NK-92 treated with Interleukin-12 subunit alpha and Interleukin-12 subunit beta, amount 100 ng/mL, for 24 hours (cell line): ENCODE measurements at regions not wholly inside any gene's neighbourhood (a gene's known extent, or its start where the extent isn't known, plus 50 kb on each side); places are given as distances from the start of the nearest gene placed in this dataset.
"Not testable (repeated sequence)": the region's sequence is repeated elsewhere in the genome, so short reads cannot be mapped to it uniquely, and the experiment has no call there.

ENCODE experiments used
- DNase-seq: peaks from one replicate; lab custom pipeline; 2025; lab: John Stamatoyannopoulos, UW

- DNase-seq: not testable (repeated sequence)
Observed at GRCh38 chr14:53395267-53395666, 242.1 kb upstream of the DDHD1 start.

- no peak for DNase-seq
Observed at GRCh38 chr14:53391631-53392285, 238.6 kb upstream of the DDHD1 start.

- no peak for DNase-seq
Observed at GRCh38 chr14:53391156-53391555, 238.0 kb upstream of the DDHD1 start.

DNA sequence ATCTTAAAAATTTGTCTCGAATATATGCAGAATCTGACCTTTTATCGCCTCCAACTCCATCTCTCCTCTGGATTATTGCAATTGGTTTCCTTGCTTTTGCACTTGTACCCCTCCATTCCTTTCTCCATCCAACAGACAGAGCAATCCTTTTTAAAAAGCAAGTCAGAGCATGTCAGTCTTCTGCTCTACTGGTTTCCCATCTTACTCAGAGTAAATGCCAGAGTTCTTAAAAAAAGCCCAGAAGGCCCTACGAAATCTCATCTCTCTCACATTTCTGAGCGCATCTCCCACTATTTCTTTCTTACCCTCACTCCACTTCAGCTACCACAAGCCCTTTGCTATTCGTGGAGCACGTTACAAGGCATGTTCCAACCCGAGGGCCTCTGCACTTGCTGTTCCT lies 236.9 kb upstream of the DDHD1 start:
- DNase-seq: no peak

GRCh38 chr14:53389202-53389601 lies 236.1 kb upstream of the DDHD1 start:
- DNase-seq: no peak

DNA sequence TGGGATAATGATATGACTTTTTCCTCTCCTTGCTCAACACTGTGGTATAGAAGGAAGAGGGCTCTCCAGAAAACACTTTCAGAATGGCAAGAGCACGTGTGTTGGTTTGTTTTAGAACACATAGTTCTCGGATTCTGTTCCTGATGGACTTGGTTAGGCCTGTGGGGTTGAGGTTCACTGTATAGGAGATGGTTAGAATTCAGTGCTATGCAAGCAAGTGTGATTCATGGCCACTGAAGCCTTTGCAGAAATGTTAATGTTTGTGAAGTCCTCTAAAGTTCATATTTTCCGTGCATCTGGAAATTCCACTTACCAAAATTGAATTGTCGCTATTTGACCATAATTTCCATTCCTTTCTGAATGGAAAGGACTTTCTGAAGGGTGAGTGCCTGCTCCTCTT lies 233.2 kb upstream of the DDHD1 start:
- no peak for DNase-seq

DNA sequence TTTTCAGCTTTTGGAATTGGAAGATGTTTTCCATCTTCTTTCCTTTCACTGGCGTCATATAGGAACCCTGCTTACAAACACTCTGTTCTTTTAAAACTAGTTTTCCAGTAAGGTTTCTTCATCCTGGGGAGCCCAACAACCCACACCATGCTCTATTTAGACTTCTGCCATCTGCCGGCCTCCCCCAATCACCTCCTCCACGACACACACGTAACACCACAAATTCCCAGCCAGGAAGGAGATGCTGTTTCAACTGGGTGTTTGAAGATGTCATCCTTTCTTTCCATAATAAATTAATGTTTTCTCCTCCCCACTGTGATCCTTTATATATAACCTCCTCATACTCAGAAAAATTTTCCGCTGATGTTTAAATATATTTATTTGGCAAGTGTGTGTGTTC lies 231.4 kb upstream of the DDHD1 start:
- DNase-seq: no peak

- no peak for DNase-seq
Observed at GRCh38 chr14:53384073-53384472, 230.9 kb upstream of the DDHD1 start.

DNA sequence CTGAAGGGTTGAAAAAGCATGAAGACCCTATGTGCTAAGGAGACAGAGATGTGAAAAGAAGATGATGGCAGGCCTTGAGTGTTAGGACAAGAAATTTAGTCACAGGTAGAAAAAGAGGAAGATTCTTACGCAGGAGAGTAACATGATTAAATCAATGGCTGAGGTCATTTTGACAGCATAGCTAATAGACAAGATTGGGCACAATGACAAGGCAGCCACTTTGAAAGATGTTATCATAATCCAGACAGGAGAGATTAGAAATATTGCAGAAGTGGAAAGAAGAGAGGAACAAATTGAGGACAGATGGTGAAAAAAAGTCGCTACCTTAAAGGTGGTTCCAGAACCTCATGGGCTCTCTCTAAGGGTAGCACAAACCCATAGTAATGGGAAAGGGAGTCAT lies 228.8 kb upstream of the DDHD1 start:
- no peak for DNase-seq

- DNase-seq: no peak
Observed at GRCh38 chr14:53380867-53381225, 227.7 kb upstream of the DDHD1 start.

DNA sequence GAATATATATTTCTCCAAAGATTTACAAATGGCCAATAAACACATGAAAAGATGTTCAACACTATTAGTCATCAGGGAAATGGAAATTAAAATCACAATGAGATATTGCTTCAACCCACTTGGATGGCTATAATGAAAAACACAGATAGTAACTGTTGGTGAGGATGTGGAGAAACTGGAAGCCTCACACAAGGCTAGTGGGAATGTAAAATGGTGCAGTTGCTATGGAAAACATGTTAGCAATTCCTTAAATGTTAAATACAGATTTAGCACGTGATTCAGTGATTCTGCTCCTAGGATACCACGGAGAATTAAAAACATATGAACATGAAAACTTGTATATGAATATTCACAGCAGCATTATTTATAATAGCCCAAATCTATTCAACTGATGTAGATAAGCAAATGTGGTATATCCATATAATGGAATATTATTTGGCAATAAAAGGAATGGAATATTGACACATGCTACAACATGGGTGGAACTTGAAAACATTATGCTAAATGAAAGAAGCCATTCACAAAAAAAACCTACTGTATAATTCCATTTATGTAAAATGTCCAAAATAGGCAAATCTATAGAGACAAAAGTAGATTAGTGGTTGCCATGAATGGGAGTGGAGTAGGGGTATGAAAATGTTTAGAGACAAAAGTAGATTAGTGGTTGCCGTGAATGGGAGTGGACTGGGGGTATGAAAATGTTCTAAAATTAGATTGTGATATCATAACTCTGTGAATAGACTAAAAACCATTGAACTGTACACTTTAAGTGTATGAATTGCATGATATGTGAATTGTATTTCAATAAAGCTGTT lies 227.1 kb upstream of the DDHD1 start:
- no peak for DNase-seq

DNA sequence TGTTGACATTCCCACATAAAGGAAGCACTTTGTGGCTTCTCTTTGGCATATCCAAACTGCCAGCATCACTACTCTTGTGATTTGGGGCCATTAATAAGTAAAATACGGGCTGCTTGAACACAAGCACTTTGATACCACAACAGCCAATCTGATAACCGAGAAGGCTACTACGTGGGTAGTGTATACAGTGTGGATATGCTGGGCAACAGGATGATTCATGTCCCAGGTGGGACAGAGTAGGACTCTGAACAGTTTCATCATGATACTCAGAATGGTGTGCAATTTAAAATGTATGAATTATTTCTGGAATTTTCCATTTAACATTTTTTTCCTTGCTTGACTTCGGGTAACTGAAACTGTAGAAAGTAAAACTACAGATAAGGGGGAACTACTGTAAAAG lies 225.0 kb upstream of the DDHD1 start:
- DNase-seq: no peak

DNA sequence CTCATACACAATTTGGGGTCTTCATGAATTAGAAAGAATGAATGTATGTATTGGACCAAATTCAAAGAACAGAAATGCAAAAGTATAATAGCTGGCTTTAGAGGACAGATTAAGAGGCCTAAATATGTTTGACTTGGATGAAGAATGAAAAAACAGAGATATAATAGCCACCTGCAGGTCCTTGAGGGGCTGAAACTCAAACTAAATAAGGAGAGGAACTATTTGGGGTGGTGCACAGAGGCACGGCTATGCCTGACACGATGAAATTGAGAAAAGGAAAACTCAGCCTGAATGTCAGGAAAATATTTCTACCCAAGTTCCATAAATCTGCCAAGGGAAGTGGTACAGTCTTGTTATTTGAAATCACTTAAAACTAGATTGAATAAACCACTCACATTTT lies 222.9 kb upstream of the DDHD1 start:
- no peak for DNase-seq

GRCh38 chr14:53375599-53375998 lies 222.5 kb upstream of the DDHD1 start:
- DNase-seq: no peak

GRCh38 chr14:53368711-53369201 lies 215.6 kb upstream of the DDHD1 start:
- DNase-seq: no peak

GRCh38 chr14:53368066-53368465 lies 214.9 kb upstream of the DDHD1 start:
- no peak for DNase-seq

DNA sequence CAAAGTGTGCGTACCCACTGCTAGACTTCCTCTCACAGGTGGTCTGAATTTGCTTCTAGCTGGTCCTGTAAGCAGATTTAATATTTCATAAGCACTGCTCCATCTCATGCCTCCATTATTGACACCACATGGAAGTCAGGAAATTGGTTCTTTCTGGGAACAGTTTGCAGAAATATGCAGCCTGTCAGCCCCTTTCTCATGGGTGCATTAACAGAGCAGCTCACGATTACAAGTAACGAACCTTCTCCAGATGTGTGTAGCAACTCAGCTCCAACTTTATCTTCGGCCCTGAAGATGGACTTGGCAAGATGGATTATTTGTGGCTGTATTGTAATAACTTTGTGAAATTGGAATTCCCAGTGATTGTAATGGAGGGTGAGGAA lies 214.5 kb upstream of the DDHD1 start:
- no peak for DNase-seq

DNA sequence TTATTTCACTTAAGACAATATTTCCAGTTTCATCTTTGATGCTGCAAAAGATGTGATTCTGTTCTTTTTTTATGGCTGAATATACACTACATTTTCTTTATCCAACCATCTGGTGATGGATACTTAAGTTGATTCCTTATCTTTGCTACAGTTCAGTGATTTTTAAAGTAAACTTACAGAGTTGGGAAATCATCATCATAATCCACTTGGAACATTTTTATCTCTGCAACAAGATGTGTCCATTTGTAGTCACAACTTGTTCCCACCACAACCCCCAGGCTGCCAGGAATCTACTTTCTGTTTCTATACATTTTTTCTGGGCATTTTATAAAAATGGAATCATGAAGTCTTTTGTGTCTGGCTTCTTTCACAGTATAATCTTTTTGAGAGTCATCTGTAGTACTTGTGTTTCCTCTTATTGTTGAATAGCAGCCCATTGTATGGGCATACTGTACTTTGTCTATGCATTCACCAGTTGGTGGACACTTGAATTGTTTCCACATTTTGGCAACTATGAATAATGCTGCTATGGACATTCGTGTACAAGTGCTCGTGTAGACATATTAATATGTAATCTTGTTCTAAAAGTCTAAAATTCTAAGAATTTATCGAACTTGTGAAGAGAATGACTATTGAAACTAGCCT lies 212.5 kb upstream of the DDHD1 start:
- no peak for DNase-seq

- DNase-seq: not testable (repeated sequence)
Observed at GRCh38 chr14:53362916-53363315, 209.8 kb upstream of the DDHD1 start.

- no peak for DNase-seq
Observed at GRCh38 chr14:53360829-53361228, 207.7 kb upstream of the DDHD1 start.

GRCh38 chr14:53358166-53358565 lies 205.0 kb upstream of the DDHD1 start:
- no peak for DNase-seq

- DNase-seq: no peak
Observed at GRCh38 chr14:53356361-53357150, 203.4 kb upstream of the DDHD1 start.
